HG02588 (cell line): ENCODE measurements at regions not wholly inside any gene's neighbourhood (a gene's known extent, or its start where the extent isn't known, plus 50 kb on each side); places are given as distances from the start of the nearest gene placed in this dataset.

Source experiments
- ATAC-seq: cut with Tn5 transposase; IDR thresholded peaks from one replicate; pipeline ENCODE4 v1.9.1; 2021; ENCODE audit warnings: mild to moderate bottlenecking, moderate library complexity; ENCODE audit not compliant: unreplicated experiment

DNA sequence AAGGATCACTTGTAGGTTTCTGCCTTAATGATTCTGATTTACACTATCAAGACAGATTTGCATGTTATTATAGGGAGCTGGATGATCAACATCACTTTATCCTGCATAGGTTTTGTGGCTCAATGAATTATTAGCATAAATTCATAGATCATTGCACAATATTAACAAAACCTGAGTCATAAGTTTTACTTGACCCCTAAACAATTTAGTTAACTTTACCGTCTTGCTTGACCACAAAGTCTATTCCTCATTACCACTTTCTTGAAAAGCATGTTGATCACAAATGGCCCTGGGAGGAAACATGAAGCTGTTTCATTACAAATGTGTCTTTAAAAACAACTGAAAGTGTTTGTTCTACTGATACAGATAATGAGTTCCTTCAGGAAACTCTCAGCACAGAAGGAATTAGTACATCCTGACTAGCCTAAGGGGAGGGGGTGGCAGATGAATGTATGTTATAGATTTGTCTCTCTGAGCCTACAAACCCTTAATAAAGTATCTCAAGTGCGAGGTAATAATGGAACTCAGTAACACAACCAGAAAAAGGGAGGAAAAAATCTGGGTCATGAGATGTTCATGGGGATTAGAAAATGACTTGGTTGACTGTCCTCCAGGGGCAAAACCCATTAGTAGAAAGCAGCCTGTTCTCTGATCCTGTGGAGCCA, 303.4 kb downstream of the PIK3C3 start:
- ATAC-seq: no peak

DNA sequence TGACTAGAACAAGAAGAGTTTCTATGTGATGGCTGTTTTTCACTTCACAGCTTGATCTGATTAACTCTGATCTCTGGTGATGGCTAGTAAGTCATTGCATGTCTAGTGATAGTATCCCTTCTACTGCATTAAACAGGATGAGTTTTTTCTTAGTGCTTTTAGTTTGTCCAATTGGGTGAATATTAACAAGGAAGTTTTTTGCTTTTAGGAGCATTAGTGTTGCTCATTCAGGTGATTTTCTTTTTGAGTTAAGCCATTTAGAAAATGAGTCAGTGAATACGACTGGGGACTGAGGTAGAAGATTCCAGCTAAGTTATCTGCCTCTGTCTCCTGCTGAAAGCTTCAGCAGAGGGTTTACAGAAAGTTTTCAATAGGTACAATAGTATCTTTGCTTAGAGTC, 306.7 kb downstream of the PIK3C3 start:
- ATAC-seq: no peak

DNA sequence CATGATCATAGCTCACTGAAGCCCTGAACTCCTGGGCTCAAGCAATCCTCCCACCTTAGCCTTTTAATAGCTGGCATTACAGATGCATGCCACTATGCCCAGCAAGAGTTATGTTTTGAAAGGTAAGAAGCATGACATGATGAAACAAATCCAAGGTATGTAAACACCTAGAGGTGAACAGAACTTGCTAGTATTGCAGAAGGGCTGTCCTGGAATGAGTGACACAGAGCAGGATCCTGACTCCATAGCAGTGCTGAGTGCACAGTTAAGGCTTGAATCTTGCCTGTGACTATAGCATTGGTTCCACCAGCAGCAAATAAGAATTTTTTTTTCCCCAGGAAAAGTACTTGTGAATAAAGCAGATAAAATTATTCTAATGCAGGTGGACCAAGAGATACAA, 309.5 kb downstream of the PIK3C3 start:
- ATAC-seq: no peak

DNA sequence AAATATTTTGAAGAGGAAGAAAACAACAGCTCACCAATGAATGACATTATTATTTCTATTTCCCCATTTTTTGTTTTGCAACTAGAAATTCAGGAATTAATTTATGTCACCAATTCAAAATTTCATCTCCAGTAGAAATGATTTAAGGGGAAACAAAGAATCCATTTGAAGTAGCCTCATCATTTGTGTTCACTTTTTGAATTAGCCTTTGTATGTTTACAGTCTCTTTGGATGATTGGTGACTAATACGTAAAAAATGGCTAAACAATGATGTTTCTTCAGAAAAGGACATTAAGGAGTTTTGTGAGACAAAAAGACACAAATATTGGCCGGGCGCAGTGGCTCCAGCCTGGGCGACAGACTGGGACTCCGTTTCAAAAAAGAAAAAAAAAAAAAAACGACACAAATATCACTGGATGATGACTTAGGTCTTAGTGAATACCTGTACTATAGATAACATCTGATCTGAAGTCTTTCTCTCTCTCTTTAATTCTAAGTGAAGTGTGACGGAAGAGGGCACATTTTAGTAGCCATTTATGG, 313.2 kb downstream of the PIK3C3 start:
- ATAC-seq: no peak

DNA sequence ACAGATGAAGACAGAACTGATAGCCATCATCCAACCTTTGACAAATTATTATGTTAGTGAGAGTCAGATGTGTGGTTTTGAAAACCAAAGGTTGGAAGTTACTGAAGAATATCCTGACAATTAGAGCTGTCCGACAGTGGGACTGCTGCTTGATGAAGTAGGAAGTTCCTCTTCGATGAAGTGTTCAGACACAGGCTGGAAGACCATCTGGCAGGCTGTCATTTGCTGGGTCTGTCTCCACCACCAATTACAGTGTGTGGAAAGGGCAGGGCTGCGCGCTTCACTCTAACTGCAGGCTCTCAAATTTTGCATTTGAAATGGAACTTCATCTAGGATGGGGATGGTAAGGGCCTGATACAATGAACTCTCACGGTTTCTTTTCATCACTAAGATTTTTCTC, 313.8 kb downstream of the PIK3C3 start:
- ATAC-seq: no peak

DNA sequence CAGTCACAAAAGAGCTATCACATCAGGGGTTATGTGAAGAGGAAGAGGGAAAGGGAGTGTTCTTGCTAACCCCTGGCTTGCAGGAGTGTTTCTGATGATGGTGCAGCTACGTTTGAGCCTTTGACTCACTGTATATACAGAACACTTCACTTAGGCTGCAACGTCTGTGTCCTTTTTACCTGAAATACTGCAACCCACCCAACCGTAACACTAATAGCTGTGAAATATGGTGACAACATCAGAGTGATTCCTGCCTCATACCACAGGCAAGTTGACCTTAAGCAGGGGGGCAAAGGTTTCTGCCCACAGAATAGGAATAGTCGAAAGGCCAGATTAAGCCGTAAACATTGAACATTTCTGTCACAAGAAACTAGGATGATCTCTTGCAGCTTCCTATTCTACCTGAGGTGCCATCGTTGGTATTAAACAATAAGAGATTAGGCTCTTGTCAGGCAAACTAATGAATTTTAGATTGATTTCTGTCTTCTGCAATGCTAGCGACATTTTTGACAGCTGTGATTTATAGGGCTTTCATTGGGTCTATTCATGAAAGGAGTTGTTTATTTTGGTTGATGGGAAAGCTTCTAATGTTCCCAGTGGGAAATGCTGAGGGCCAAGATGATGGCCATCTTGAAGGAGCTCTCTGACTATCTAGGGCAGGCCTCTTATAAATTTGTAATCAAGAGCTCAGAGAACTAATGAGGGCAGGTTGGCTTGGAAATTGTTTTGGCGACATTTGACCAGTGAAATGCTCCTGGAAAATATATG, 316.8 kb downstream of the PIK3C3 start:
- ATAC-seq: no peak

DNA sequence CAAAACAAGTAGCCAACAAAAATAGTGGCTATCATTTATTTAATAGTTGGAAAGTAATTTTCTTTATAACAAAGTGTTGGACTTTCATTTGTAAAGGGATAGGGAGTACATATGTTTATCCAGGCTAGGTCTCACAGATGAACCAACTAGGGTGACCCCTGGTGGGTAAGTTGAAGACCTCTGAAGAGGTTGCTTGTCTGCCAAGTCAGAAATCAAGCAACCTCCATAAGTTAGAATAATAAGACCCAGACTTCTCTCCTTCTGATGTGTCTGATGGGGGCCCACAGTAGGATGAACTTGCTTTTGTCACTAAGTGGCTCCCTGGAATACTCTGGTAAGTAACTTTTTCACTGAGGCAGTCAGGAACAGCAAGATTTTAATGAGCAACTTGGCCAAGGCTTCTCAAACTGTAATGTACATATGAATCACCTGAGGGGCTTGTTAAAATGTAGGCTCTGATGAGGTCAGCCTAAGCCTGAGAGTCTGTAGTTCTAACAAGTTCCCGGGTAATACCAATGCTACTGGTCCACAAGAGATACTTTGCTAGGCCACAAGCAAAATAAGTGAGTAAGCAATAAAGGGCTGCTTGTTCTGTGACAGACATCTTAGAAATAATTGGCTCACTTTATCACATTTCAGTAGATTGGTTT, 319.6 kb downstream of the PIK3C3 start:
- no peak for ATAC-seq

DNA sequence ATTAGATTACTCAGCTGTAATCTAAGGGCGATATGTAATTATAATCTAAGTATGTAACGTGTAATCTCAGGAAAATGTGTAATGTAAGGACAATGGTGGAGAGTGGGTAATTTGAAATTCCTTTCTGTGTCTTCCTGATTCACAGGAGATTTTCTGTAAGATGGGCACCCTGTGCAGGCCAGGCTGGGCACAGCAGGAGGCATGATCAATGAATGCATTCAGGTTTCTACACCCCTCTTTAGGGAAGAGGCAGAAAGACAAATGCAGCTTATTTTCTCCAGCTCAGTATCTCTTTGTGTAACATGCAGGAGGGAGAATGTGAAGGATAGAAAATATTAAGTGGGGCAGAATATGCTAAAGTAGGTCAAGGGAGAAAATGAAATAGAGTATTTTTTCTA, 320.1 kb downstream of the PIK3C3 start:
- ATAC-seq: no peak

DNA sequence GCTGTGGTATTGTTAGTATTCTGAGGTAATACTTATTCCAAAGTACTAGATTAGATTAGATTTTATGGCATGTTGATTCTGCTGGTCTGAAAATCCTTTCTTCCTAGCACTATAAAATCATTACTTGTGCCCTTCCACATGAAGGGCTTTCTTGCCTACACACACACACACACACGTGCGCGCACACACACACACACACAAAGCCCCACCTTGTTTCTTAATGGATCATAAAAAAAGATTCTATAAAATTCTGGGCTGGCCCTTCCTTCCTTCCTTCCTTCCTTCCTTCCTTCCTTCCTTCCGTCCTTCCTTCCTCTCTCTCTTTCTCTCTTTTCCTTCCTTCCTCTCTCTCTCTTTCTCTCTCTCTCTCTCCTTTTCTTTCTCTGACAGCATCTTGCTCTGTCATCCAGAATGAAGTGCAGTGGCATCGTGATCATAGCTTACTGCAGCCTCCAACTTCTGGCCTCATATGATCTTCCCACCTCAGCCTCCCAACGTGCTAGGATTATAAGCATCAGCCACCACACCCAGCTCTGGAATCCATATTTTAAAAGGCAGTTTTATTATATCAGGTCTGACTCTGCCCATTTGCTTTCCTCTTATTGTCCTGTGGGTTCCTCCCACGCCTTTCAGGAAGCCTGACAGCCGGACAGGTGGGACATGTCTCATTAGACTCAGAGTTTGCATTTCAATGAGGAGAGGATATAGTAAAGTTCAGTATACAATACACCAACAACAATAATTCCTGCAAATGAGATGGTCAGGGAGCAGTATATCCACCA, 321.1 kb downstream of the PIK3C3 start:
- no peak for ATAC-seq

DNA sequence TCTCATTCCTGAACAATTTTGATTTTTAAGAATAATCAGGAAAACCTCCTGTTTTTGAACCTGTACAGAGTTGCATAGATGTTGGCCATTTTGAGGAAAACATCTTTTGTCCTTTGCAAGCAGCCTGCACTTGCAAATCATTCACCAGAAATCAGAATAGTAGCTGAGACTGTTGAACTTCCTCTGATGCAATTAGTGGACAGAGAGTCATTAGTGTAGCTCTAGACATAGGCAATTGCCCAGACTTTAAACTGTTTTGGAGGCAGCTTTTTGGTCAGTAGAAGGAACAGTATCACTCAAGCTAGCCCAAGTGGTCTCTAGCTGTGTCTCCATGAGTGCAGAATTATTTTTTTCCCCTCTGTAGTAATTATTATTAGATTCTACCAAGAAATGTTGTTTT, 326.1 kb downstream of the PIK3C3 start:
- ATAC-seq: no peak

DNA sequence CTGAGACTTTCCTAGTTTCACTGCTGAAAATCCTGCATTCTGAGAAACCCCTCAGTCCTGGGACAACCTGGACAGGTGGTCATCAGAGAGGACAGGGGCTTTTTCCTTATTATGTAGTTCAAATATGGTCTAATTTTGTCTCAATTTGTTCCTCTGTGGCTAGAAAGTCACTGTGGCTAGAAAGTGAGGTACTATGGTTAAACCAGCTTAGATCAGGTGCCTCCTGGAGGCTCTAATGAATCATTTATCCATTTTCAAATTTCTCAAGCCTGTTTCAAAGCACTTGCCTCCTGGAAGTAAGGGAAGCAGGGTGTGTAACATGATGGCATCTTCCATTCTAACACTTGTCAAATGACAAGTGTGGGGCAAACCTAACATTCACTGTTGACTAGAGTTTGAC, 326.8 kb downstream of the PIK3C3 start:
- ATAC-seq: no peak

DNA sequence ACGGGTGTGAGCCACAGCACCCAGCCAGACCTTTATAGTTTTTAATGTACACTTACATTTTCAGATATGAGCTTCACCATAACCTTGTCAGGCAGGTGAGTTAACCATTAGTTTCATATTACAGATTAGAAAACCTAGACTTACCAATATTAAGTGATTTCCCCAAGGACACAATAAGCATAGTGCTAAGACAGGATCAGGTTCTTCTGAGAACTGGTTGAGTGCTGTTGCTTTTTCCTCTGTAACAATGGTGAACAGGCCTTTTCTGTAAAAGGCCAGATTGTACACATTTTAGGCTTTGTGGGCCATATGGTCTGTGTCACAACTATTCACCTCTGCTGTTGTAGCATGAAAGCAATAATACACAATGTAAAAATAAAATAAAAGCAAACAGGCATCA, 332.0 kb downstream of the PIK3C3 start:
- ATAC-seq: no peak

DNA sequence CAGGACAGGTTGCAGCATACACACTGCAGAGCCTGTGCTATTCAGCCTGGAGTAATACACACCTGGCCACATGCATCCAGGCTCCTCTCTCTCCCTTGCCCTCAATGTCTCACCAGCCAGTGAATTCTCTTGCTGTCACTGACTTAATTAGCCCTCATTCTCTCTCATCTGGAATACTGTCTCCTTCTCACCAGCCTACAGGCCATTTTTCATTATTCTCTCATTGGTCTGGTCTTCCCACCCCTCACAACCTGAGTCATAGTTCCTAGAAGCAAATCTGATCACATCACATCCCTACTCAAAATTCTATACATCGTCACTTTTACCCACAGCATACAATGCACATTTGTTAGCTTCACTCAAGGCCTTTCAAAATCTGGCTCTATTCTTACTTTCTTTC, 333.1 kb downstream of the PIK3C3 start:
- no peak for ATAC-seq

DNA sequence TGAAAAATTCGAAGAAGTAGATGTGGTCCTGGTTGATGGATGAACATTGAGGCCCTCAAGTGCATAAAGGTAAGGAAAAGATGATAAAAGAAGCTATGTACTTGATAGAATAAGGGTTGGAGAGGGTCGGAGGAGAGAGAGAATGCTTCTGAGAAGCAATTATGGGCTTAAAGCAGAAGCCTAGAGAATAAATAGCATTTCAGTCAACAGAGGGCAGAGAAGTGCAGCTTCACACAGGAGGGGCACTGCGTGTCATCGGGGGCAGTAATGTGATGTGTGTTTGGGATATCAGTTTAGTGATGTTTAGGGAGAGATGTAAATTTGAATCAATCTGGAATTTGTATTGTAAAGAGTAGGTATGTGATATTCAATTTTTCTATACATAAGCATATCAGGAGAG, 334.5 kb downstream of the PIK3C3 start:
- no peak for ATAC-seq

DNA sequence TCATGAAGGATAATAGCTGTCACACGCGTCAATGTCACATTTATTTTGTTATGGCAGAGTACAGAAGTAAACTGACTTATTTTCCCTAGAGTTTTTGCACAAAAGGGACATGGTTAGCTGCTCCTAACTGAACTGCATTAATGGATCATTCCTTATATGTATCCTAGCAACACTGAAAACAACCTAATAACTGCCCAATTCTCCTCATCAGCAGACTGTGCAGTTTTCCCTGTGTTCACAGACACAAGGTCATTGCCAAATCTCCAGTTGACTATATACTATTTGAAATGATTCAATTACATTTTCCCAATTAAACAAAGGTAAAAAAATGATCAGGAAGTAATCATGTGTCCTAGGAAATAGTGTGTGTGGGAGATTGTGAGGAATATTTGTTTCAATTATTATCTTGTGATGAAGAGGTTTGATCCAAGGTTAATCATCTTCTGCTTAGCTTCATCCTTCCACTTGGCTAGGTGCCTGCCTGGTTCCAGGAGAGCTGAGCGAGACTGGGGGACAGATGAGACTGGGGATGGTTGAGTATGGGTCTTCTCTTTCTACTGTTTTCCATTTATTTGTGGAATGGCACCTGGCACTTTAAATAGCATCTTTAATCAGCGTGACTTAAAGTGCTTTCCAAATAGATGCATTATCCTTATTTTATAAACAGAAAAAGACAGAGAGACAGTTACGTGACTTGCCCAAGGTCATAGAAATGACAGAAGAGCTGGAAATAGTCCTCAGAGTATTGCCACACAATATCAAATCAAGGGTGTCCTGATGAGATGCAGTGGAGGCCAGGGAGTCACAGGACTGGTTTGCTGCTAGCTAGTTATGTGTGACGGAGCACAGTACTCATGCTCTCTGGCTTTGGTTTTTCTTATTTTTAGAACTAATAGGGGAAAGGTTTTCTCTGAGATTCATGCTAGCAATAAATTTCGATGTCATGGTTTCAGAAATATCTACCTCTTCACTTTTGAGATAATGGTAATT, 335.6 kb downstream of the PIK3C3 start:
- ATAC-seq: no peak

DNA sequence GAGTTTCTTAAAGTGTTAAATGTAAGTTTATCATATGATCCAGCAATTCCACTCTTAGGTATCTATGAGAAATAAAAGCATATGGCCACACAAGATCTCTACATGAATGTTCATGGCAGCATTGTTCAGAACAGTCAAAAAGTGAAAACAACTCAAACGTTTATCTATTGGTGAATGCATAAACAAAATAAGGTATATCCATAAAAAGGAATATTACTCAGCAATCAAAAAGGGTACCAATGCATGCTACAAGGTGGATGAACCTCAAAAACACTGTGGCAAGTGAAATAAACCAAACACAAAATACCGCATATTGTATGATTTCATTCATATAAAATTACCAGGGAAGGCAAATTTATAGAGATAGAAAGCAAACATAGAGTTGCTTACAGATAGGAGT, 337.6 kb downstream of the PIK3C3 start:
- no peak for ATAC-seq

DNA sequence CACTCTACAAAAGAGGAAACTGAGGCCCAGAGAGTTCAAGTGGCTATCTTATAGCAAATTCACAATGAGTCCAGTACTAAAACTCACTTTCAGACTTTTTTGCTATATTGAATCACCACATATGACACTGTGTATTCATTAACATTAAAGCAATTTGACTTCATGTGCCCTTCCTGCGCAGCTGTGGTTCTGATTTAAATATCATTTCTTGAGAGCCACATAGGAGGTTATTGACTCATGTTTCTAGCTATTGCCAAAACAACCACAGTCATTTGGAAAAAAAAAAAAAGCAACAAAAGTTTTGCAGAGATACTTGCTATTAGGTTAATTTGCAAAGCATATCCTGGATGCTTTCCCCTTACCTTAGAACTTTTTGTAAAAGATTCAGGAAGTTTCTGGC, 341.2 kb downstream of the PIK3C3 start:
- ATAC-seq: no peak

DNA sequence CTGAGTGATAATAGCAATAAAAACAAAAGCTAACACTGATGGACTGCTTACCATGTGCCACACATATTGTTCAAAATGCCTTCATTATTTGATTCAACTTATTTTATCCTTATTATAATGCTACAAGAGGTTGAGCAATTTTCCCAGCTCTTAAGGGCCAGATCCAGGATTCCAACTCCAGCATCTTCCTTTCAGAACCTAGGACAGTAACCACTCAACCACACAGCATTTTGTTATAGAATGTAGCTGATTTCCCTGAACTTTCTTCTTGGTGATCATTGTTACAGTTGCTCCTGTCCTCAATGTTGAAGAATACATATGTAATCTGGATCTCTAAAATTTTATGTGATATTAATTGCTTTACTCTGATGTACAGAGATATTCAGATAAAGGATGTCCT, 341.7 kb downstream of the PIK3C3 start:
- ATAC-seq: no peak

DNA sequence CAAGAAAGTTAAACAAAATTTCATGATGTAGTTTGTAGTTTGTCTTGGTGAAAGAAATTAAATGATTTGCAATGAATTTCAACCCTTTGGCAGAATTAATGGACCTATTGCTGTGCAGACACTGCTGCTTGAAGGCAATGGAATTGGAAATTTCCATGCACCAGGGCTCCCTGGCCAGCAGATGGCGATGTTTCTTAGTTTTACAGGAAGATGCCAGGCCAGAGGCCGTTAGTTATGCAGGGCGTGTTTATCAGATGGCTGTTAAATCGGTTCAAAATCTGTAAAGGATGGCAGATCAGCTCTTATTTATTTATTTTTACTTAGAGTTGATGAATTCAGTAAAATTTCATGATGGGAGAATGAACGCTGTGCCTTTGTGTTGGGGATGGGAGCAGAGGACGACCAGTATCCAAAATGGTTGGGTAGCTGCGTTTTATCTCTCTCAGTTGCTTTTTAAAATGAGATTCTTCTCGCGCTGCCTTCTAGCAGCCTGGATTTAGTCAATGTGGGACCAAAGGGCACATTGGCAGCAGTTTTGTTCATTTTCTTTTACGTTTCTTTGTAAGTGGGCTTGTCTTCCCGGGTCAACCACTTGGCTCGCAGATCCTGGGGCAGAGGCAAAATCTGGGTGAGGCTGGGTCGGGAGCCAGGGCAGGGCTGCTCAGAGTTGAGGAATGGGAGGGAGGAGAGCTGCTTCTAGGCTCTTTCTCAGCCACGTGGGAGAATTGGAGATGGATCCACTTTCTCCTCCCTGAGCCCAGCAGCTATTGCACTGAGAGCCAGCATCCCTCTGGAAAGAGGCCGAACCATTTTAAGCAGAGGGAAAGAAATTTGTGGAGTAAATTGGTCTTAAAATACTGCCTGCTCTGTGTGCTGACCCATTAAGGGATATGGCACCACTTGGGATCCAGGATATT, 344.0 kb downstream of the PIK3C3 start:
- ATAC-seq: peak; percentile 85
